H9 (cell line): ENCODE measurements at regions not wholly inside any gene's neighbourhood (a gene's known extent, or its start where the extent isn't known, plus 50 kb on each side); places are given as distances from the start of the nearest gene placed in this dataset.

Source experiments
- DNase-seq: peaks from one replicate; pipeline ENCODE4 v3.0.0-alpha.2; 2017
- H2AFZ ChIP-seq: one replicate; pipeline ENCODE4 v1.6.1; 2013; ENCODE audit warnings: mild to moderate bottlenecking, low read length, control low read depth, moderate library complexity
- H2AK5ac ChIP-seq: 2 replicates; pipeline ENCODE4 v1.6.1; 2013; ENCODE audit warnings: low read length, control low read depth, mixed read lengths; ENCODE audit not compliant: insufficient read length
- H2BK120ac ChIP-seq: one replicate; pipeline ENCODE4 v1.6.1; 2013; ENCODE audit warnings: low read depth, mild to moderate bottlenecking, low read length, control low read depth, inconsistent platforms; ENCODE audit not compliant: poor library complexity, severe bottlenecking
- H2BK12ac ChIP-seq: 2 replicates; pipeline ENCODE4 v1.6.1; 2013; ENCODE audit warnings: low read length, control low read depth, mixed read lengths, low read depth; ENCODE audit not compliant: insufficient read length
- H2BK15ac ChIP-seq: 2 replicates; pipeline ENCODE4 v1.6.1; 2013; ENCODE audit warnings: low read depth, low read length, control low read depth
- H2BK20ac ChIP-seq: one replicate; pipeline ENCODE4 v1.6.1; 2013; ENCODE audit warnings: low read depth, mild to moderate bottlenecking, low read length, control low read depth, inconsistent platforms; ENCODE audit not compliant: poor library complexity, severe bottlenecking
- H2BK5ac ChIP-seq: 2 replicates; pipeline ENCODE4 v1.6.1; 2013; ENCODE audit warnings: low read length, control low read depth, mixed read lengths; ENCODE audit not compliant: insufficient read length
- H3K14ac ChIP-seq: 2 replicates; pipeline ENCODE4 v1.6.1; 2013; ENCODE audit warnings: low read length, control low read depth; ENCODE audit not compliant: insufficient read depth
- H3K18ac ChIP-seq: 2 replicates; pipeline ENCODE4 v1.6.1; 2013; ENCODE audit warnings: low read depth, mild to moderate bottlenecking, mixed read lengths, low read length, control low read depth; ENCODE audit not compliant: insufficient read length
- H3K23ac ChIP-seq: 2 replicates; pipeline ENCODE4 v1.6.1; 2013; ENCODE audit warnings: low read length, control low read depth, mixed read lengths, low read depth; ENCODE audit not compliant: insufficient read length
- H3K23me2 ChIP-seq: 2 replicates; pipeline ENCODE4 v1.6.1; 2013; ENCODE audit warnings: low read depth, mild to moderate bottlenecking, mixed read lengths, low read length, control low read depth; ENCODE audit not compliant: insufficient read length, poor library complexity, severe bottlenecking
- H3K27ac ChIP-seq: 2 replicates; pipeline ENCODE4 v1.5.1; 2013; ENCODE audit warnings: low read length, control low read depth, mixed read lengths, low read depth; ENCODE audit not compliant: insufficient read length
- H3K27me3 ChIP-seq: 2 replicates; pipeline ENCODE4 v1.6.1; 2013; ENCODE audit warnings: low read length, control low read depth, inconsistent platforms; ENCODE audit not compliant: insufficient read depth
- H3K4ac ChIP-seq: 2 replicates; pipeline ENCODE4 v1.6.1; 2013; ENCODE audit warnings: low read depth, mild to moderate bottlenecking, control low read depth, inconsistent platforms, low read length, moderate library complexity
- H3K4me1 ChIP-seq: 2 replicates; pipeline ENCODE4 v1.6.1; 2013; ENCODE audit warnings: low read length, control low read depth, inconsistent platforms; ENCODE audit not compliant: insufficient read depth
- H3K4me2 ChIP-seq: 2 replicates; pipeline ENCODE4 v1.6.1; 2013; ENCODE audit warnings: low read length, control low read depth, mixed read lengths; ENCODE audit not compliant: insufficient read length, insufficient read depth
- H3K56ac ChIP-seq: 2 replicates; pipeline ENCODE4 v1.6.1; 2013; ENCODE audit warnings: low read depth, mild to moderate bottlenecking, mixed read lengths, low read length, control low read depth; ENCODE audit not compliant: insufficient read length
- H3K79me1 ChIP-seq: 2 replicates; pipeline ENCODE4 v1.6.1; 2013; ENCODE audit warnings: low read depth, mild to moderate bottlenecking, moderate library complexity, low read length, control low read depth, inconsistent platforms; ENCODE audit not compliant: insufficient read depth, poor library complexity, severe bottlenecking
- H3K79me2 ChIP-seq: 2 replicates; pipeline ENCODE4 v1.6.1; 2013; ENCODE audit warnings: low read length, control low read depth, inconsistent platforms; ENCODE audit not compliant: insufficient read depth
- H3K9ac ChIP-seq: 2 replicates; pipeline ENCODE4 v1.6.1; 2013; ENCODE audit warnings: low read length, control low read depth, mixed read lengths; ENCODE audit not compliant: insufficient read length; ENCODE audit errors: extremely low read depth
- H3K9me3 ChIP-seq: one replicate; pipeline ENCODE4 v1.6.1; 2013; ENCODE audit warnings: low read depth, low read length, inconsistent platforms; ENCODE audit not compliant: control insufficient read depth
- H3T11ph ChIP-seq: one replicate; pipeline ENCODE4 v1.6.1; 2013; ENCODE audit warnings: mild to moderate bottlenecking, low read length, control low read depth, inconsistent platforms
- H4K20me1 ChIP-seq: one replicate; pipeline ENCODE4 v1.6.1; 2013; ENCODE audit not compliant: control insufficient read depth, insufficient read length, insufficient read depth
- H4K5ac ChIP-seq: 2 replicates; pipeline ENCODE4 v1.6.1; 2013; ENCODE audit warnings: low read depth, mild to moderate bottlenecking, mixed read lengths, low read length, control low read depth; ENCODE audit not compliant: insufficient read length
- H4K8ac ChIP-seq: replicated peaks from 2 replicates; pipeline ENCODE4 v1.6.1; 2013; ENCODE audit warnings: low read length, control low read depth, mixed read lengths, low read depth; ENCODE audit not compliant: insufficient read length
- H4K91ac ChIP-seq: 2 replicates; pipeline ENCODE4 v1.6.1; 2013; ENCODE audit warnings: low read depth, mild to moderate bottlenecking, moderate library complexity, mixed read lengths, low read length, control low read depth; ENCODE audit not compliant: insufficient read length
- H3K27ac Mint-ChIP-seq, 3 experiments: 2 replicates in 2 of 3; 3 replicates in 1 of 3; pipeline ENCODE4 v1.8.0; 2020 to 2021; ENCODE audit warnings: mixed read lengths in 3 of 3, mild to moderate bottlenecking in 1 of 3, moderate library complexity in 1 of 3
- H3K27me3 Mint-ChIP-seq: 2 replicates; pipeline ENCODE4 v1.8.0; 2021; ENCODE audit warnings: low read depth, mild to moderate bottlenecking, moderate library complexity, mixed read lengths
- H3K36me3 Mint-ChIP-seq, 3 experiments: 2 replicates in 2 of 3; 3 replicates in 1 of 3; pipeline ENCODE4 v1.8.0; 2020 to 2021; ENCODE audit warnings: low read depth in 3 of 3, mixed read lengths in 3 of 3; ENCODE audit not compliant: insufficient read depth in 1 of 3
- H3K4me1 Mint-ChIP-seq, 2 experiments: 2 replicates each; pipeline ENCODE4 v1.8.0; 2020; ENCODE audit warnings: mixed read lengths in 2 of 2
- H3K4me3 Mint-ChIP-seq, 2 experiments: 2 replicates in 1 of 2; 3 replicates in 1 of 2; pipeline ENCODE4 v1.8.0; 2020 to 2021; ENCODE audit warnings: mild to moderate bottlenecking in 2 of 2, mixed read lengths in 2 of 2, moderate library complexity in 1 of 2
- H3K9me3 Mint-ChIP-seq, 2 experiments: 2 replicates in 1 of 2; 3 replicates in 1 of 2; pipeline ENCODE4 v1.8.0; 2020; ENCODE audit warnings: mild to moderate bottlenecking in 2 of 2, mixed read lengths in 2 of 2, moderate library complexity in 1 of 2
- WGBS: extraction: QIAGEN DNeasy Blood & Tissue Kit; methylation state at CpG from one replicate; pipeline ENCODE4 v1.1.7; 2013; ENCODE audit warnings: missing lambda C conversion rate, low lambda C conversion rate, mixed read lengths; ENCODE audit not compliant: insufficient read length; ENCODE audit errors: extremely low coverage; 5-methylcytosine and 5-hydroxymethylcytosine counted together
- TF ChIP-seq, protein P1 (sequence below): fragments of 200-600 bp; sonication (generic); conservative IDR thresholded peaks from 3 replicates; pipeline ENCODE4 v1.8.0; 2021; ENCODE audit warnings: antibody characterized with exemption, mild to moderate bottlenecking

DNA sequence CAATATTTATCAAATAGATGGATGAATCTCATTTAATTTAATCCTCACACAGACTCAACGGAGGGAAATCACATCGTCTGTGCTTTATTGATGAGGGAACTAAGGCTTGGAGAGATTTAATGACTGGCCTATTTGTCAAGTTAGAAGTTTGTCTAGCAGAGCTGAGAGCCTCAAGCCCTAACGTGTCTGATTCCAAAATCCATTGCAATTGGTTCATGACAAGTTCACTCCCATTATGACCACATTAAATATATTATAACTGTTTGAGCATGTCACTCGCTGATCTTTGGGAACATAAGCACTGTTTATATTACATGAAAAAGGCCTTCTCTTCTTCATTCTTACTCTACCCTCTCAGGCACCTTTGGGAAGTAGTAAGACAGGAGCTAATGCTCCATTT lies 89.4 kb upstream of the SIRPA start:
- no peak overlapping the region for H3K14ac ChIP-seq
- H2BK120ac ChIP-seq = no peak overlapping the region
- Mint-ChIP-seq H3K9me3 (no peaks in the 10 kb centered on the region), H3K27me3 (peaks cover 58% of the 10 kb centered on the region), H3K27ac (no peak overlapping the region), H3K4me1 (peaks cover 68 to 69% of the 10 kb centered on the region in 2 experiments), H3K4me3 (no peak overlapping the region), H3K36me3 (no peaks in the 10 kb centered on the region)
- no peaks in the 10 kb centered on the region for H3K79me2 ChIP-seq
- no peaks in the 10 kb centered on the region for H3K79me1 ChIP-seq
- H4K91ac ChIP-seq = no peak overlapping the region
- no peak overlapping the region for H3T11ph ChIP-seq
- WGBS = no CpG with 5 or more reads among the region's 4 CpGs
- peaks cover 4% of the 10 kb centered on the region; the same call in 1 of the 2 replicates for H3K4me1 ChIP-seq
- no peak overlapping the region for H2BK20ac ChIP-seq
- no peaks in the 10 kb centered on the region for H3K9me3 ChIP-seq
- H3K27me3 ChIP-seq = peaks cover 8% of the 10 kb centered on the region; the same call in 1 of the 2 replicates
- no peak overlapping the region for H2AK5ac ChIP-seq
- no peak for DNase-seq
- no peak overlapping the region for H2BK15ac ChIP-seq
- no peak overlapping the region for H3K23ac ChIP-seq
- H4K20me1 ChIP-seq = no peaks in the 10 kb centered on the region
- H3K23me2 ChIP-seq = peaks cover 13% of the 10 kb centered on the region
- H3K4ac ChIP-seq = no peak overlapping the region
- no peak overlapping the region for H3K9ac ChIP-seq
- no peak overlapping the region for H4K5ac ChIP-seq
- no peak overlapping the region for H3K27ac ChIP-seq
- no peak overlapping the region for H3K4me2 ChIP-seq
- H3K56ac ChIP-seq = no peak overlapping the region
- H2BK5ac ChIP-seq = no peak overlapping the region
- H2BK12ac ChIP-seq = no peak overlapping the region
- TF ChIP-seq, protein P1, sequence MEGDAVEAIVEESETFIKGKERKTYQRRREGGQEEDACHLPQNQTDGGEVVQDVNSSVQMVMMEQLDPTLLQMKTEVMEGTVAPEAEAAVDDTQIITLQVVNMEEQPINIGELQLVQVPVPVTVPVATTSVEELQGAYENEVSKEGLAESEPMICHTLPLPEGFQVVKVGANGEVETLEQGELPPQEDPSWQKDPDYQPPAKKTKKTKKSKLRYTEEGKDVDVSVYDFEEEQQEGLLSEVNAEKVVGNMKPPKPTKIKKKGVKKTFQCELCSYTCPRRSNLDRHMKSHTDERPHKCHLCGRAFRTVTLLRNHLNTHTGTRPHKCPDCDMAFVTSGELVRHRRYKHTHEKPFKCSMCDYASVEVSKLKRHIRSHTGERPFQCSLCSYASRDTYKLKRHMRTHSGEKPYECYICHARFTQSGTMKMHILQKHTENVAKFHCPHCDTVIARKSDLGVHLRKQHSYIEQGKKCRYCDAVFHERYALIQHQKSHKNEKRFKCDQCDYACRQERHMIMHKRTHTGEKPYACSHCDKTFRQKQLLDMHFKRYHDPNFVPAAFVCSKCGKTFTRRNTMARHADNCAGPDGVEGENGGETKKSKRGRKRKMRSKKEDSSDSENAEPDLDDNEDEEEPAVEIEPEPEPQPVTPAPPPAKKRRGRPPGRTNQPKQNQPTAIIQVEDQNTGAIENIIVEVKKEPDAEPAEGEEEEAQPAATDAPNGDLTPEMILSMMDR = no peak
- H3K18ac ChIP-seq = no peak overlapping the region
- no peak overlapping the region for H2AFZ ChIP-seq
- H4K8ac ChIP-seq = no peak overlapping the region
